K562 (cell line): ENCODE measurements at regions not wholly inside any gene's neighbourhood (a gene's known extent, or its start where the extent isn't known, plus 50 kb on each side); places are given as distances from the start of the nearest gene placed in this dataset.

Source experiments
- ATAC-seq: fragments of 200-7000 bp; cut with Tn5 transposase; 3 replicates; pipeline ENCODE4 v1.9.1; 2020; ENCODE audit warnings: moderate library complexity
- BruUV-seq: library from RNA; stranded (reverse); fragments of 400-500 nt; replicated peaks from 2 replicates; lab custom pipeline; 2021; lab: Mats Ljungman, UMichigan
- CTCF ChIA-PET: fragments of 300-600 bp; formaldehyde crosslinking; extraction: SDS; loops from one replicate; lab custom pipeline; 2021; ENCODE audit warnings: low intra/inter-chr PET ratio; lab: Yijun Ruan, JAX
- POLR2A ChIA-PET: fragments of 300-600, 350-650 bp; sonication (Branson Sonifier 250); formaldehyde crosslinking; extraction: SDS; loops from one replicate; lab custom pipeline; 2021; ENCODE audit warnings: antibody characterized with exemption, inconsistent platforms; lab: Yijun Ruan, JAX
- DNase-seq, 4 experiments: peaks; one replicate each; pipeline versions ENCODE4 v3.0.0 to v3.0.0-alpha.2; 2011 to 2018; ENCODE audit warnings: low spot score in 3 of 4, mixed read lengths in 3 of 4; ENCODE audit errors: extremely low read depth in 1 of 4
- FAIRE-seq: peaks from 2 replicates; lab custom pipeline; 2011; peaks lifted over from hg19 to GRCh38; lab: Jason Lieb, UNC
- H2AFZ ChIP-seq: 2 replicates; pipeline ENCODE4 v1.6.0; 2011; ENCODE audit warnings: low read depth, low read length, control low read depth, inconsistent platforms
- H3K27ac ChIP-seq: fragments of 200-600 bp; 3 replicates; pipeline ENCODE4 v1.8.0; 2011; ENCODE audit warnings: low read depth, mild to moderate bottlenecking, control low read depth, inconsistent platforms, low read length, moderate library complexity, mixed read lengths; ENCODE audit errors: extremely low read depth
- H3K27me3 ChIP-seq, 2 experiments: fragments of 300-600 bp in 1 of 2; 2 replicates in 1 of 2; 3 replicates in 1 of 2; pipeline versions ENCODE4 v1.6.0 to v1.8.0; 2011; ENCODE audit warnings: inconsistent platforms in 2 of 2, low read length in 2 of 2, mild to moderate bottlenecking in 1 of 2, mixed read lengths in 1 of 2, moderate library complexity in 1 of 2; ENCODE audit not compliant: control insufficient read depth in 2 of 2, insufficient read depth in 2 of 2
- H3K36me3 ChIP-seq: fragments of 300-600 bp; 3 replicates; pipeline ENCODE4 v1.8.0; 2011; ENCODE audit warnings: mild to moderate bottlenecking, low read length, inconsistent platforms; ENCODE audit not compliant: control insufficient read depth, insufficient read depth
- H3K4me1 ChIP-seq, 2 experiments: fragments of 200-600 bp in 1 of 2; replicated peaks in 1 of 2; 2 replicates in 1 of 2; 3 replicates in 1 of 2; pipeline versions ENCODE4 v1.5.1 to v1.8.0; 2011; ENCODE audit warnings: inconsistent platforms in 2 of 2, low read length in 2 of 2, mild to moderate bottlenecking in 1 of 2, mixed read lengths in 1 of 2, moderate library complexity in 1 of 2; ENCODE audit not compliant: control insufficient read depth in 2 of 2, insufficient read depth in 2 of 2
- H3K4me2 ChIP-seq: 2 replicates; pipeline ENCODE4 v1.6.1; 2011; ENCODE audit warnings: low read length, control low read depth, inconsistent platforms, mixed read lengths; ENCODE audit not compliant: insufficient read depth
- H3K4me3 ChIP-seq: fragments of 200-600 bp; sonication (generic), shearing (Covaris generic); 2 replicates; pipeline ENCODE4 v1.5.1; 2016; ENCODE audit warnings: control low read depth, inconsistent platforms
- H3K79me2 ChIP-seq: fragments of 200-600 bp; 3 replicates; pipeline ENCODE4 v1.8.0; 2011; ENCODE audit warnings: low read length, inconsistent platforms; ENCODE audit not compliant: control insufficient read depth, insufficient read depth
- H3K9ac ChIP-seq, 2 experiments: 2 replicates each; pipeline versions ENCODE4 v1.6.0 to v1.6.1; 2011; ENCODE audit warnings: low read depth in 2 of 2, low read length in 2 of 2, control low read depth in 1 of 2, inconsistent platforms in 1 of 2, mild to moderate bottlenecking in 1 of 2, mixed read lengths in 1 of 2; ENCODE audit not compliant: insufficient read depth in 1 of 2
- H3K9me1 ChIP-seq: one replicate; pipeline ENCODE4 v1.6.0; 2011; ENCODE audit warnings: inconsistent platforms, mild to moderate bottlenecking, low read length, moderate library complexity; ENCODE audit not compliant: control insufficient read depth, insufficient read depth
- H3K9me3 ChIP-seq: replicated peaks from 2 replicates; pipeline ENCODE4 v1.5.1; 2011; ENCODE audit warnings: low read depth, low read length, inconsistent platforms; ENCODE audit not compliant: control insufficient read depth, insufficient read depth
- H4K20me1 ChIP-seq: replicated peaks from 2 replicates; pipeline ENCODE4 v1.6.1; 2011; ENCODE audit warnings: low read length, inconsistent platforms, mixed read lengths; ENCODE audit not compliant: control insufficient read depth, insufficient read depth
- CREB3L1 ChIP-seq: fragments of 450-650 bp; IDR thresholded peaks from 2 replicates; pipeline ENCODE4 v1.6.1; 2014; ENCODE audit warnings: low read depth, mild to moderate bottlenecking, moderate library complexity, borderline replicate concordance
- ELK3 ChIP-seq: fragments of 450-650 bp; formaldehyde crosslinking; IDR thresholded peaks from 2 replicates; pipeline ENCODE4 v1.4.0; 2020; ENCODE audit warnings: mild to moderate bottlenecking
- ETS1 ChIP-seq: conservative IDR thresholded peaks from 2 replicates; pipeline ENCODE4 v1.6.1; 2011; ENCODE audit warnings: low read depth, mild to moderate bottlenecking, low read length; ENCODE audit not compliant: control insufficient read depth
- GTF2F1 ChIP-seq: IDR thresholded peaks from 2 replicates; pipeline ENCODE4 v1.6.1; 2011; ENCODE audit warnings: low read depth, low read length, improper control_type of control experiment
- LEF1 ChIP-seq: fragments of 450-650 bp; IDR thresholded peaks from 2 replicates; pipeline ENCODE4 v1.6.1; 2016; ENCODE audit warnings: mild to moderate bottlenecking
- NELFE ChIP-seq: IDR thresholded peaks from 2 replicates; pipeline ENCODE4 v1.6.1; 2011; ENCODE audit warnings: mild to moderate bottlenecking; ENCODE audit not compliant: insufficient read depth, insufficient read length
- NKRF ChIP-seq: fragments of 450-650 bp; IDR thresholded peaks from 2 replicates; pipeline ENCODE4 v1.6.1; 2016; ENCODE audit warnings: borderline replicate concordance
- TAF15 ChIP-seq: fragments of 200-400 bp; formaldehyde crosslinking; IDR thresholded peaks from 2 replicates; pipeline ENCODE4 v1.6.1; 2017; ENCODE audit warnings: mild to moderate bottlenecking, low read depth, low read length, moderate library complexity
- TARDBP ChIP-seq: fragments of 450-650 bp; IDR thresholded peaks from 2 replicates; pipeline ENCODE4 v1.6.1; 2016
- XRCC4 ChIP-seq: IDR thresholded peaks from one replicate; pipeline ENCODE4 v1.6.1; 2011; ENCODE audit not compliant: insufficient read depth, insufficient read length; ENCODE audit errors: extremely low read depth
- XRCC5 ChIP-seq: fragments of 200-400 bp; formaldehyde crosslinking; IDR thresholded peaks from 2 replicates; pipeline ENCODE4 v1.6.1; 2017; ENCODE audit warnings: low read depth, mild to moderate bottlenecking, low read length
- ZNF436 ChIP-seq: fragments of 250-450, 450-650 bp; sonication (Bioruptor Pico); formaldehyde crosslinking; IDR thresholded peaks from 2 replicates; pipeline ENCODE4 v1.7.0; 2020; ENCODE audit warnings: mild to moderate bottlenecking
- ZNF449 ChIP-seq: fragments of 250-450 bp; sonication (Bioruptor Pico); IDR thresholded peaks from 2 replicates; pipeline ENCODE4 v1.8.0; 2022; ENCODE audit warnings: moderate library complexity, mild to moderate bottlenecking, inconsistent platforms
- ZNF77 ChIP-seq: fragments of 250-450 bp; sonication (Bioruptor Pico); IDR thresholded peaks from 2 replicates; pipeline ENCODE4 v1.5.0; 2020
- WGBS: fragments of 100-300 bp; shearing (Covaris generic); methylation state at CpG from one replicate; pipeline ENCODE4 v1.1.6; 2016; ENCODE audit warnings: low coverage, mixed read lengths; ENCODE audit not compliant: insufficient coverage; ENCODE audit errors: missing lambda C conversion rate; 5-methylcytosine and 5-hydroxymethylcytosine counted together
- in situ Hi-C: fragments of 300-500 bp; cut with MboI; formaldehyde crosslinking; loops from 4 replicates; pipeline ENCODE4 v1.15.0; 2018; ENCODE audit warnings: inconsistent platforms, mixed read lengths
- intact Hi-C: fragments of 100-400 bp; cut with micrococcal nuclease; formaldehyde crosslinking; loops from 2 replicates; pipeline ENCODE4 v1.14.2; 2022
- TF ChIP-seq, protein P1 (sequence below): fragments of 450-650 bp; formaldehyde crosslinking; IDR thresholded peaks from 2 replicates; pipeline ENCODE4 v1.4.0; 2022; ENCODE audit warnings: missing genetic modification characterization

DNA sequence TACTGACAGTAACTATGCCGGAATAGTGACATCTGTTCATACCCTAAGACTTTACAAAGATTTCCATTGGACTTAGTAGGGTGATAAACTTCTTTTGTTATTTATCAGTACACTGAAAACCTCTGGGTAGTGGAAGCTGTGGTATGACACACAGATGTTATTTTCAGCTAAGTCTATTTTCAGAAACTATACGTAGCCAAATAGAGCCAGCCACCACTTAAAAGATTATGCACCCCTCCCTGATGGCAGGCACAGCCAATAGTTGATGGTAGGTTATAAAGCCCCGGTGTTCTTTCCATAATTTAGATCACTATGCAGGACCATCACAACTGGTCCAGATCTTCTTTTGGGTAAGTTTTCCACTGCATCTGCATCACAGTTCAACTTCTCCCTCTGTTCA is 1603.2 kb upstream of the PABPC4L start:
- H3K4me2 ChIP-seq = no peak overlapping the region
- no peak overlapping the region for H3K9ac ChIP-seq
- DNase-seq (no peak), FAIRE-seq (no peak), ATAC-seq (no peak)
- H3K4me3 ChIP-seq = no peak overlapping the region
- H4K20me1 ChIP-seq = no peaks in the 10 kb centered on the region
- TF ChIP-seq ZNF77 (CRISPR knock-in tag) (no peak), LEF1 (no peak), ELK3 (CRISPR knock-in tag) (no peak), ZNF436 (CRISPR knock-in tag) (no peak), XRCC5 (no peak), CREB3L1 (no peak), GTF2F1 (no peak), TARDBP (no peak), NELFE (no peak), ETS1 (no peak), XRCC4 (no peak), TAF15 (no peak), NKRF (no peak), ZNF449 (no peak)
- TF ChIP-seq, protein P1, sequence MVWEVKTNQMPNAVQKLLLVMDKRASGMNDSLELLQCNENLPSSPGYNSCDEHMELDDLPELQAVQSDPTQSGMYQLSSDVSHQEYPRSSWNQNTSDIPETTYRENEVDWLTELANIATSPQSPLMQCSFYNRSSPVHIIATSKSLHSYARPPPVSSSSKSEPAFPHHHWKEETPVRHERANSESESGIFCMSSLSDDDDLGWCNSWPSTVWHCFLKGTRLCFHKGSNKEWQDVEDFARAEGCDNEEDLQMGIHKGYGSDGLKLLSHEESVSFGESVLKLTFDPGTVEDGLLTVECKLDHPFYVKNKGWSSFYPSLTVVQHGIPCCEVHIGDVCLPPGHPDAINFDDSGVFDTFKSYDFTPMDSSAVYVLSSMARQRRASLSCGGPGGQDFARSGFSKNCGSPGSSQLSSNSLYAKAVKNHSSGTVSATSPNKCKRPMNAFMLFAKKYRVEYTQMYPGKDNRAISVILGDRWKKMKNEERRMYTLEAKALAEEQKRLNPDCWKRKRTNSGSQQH (CRISPR knock-in tag) = no peak
- TF ChIP-seq, all 486 proteins: peak for 0
- no peaks in the 10 kb centered on the region for H3K9me3 ChIP-seq
- ChIA-PET POLR2A (no interaction called here), CTCF (no interaction called here)
- intact Hi-C loops = no loop called here
- 2% methylated on average over 3 of the region's 3 CpGs for WGBS
- no peaks in the 10 kb centered on the region for H3K79me2 ChIP-seq
- in situ Hi-C loops = no loop called here
- no peak overlapping the region for H3K27ac ChIP-seq
- H2AFZ ChIP-seq = no peak overlapping the region
- H3K9me1 ChIP-seq = no peaks in the 10 kb centered on the region
- H3K27me3 ChIP-seq = no peaks in the 10 kb centered on the region
- BruUV-seq = no TSS peak
- no peaks in the 10 kb centered on the region for H3K4me1 ChIP-seq
- H3K36me3 ChIP-seq = no peaks in the 10 kb centered on the region
